ENCODE measurements at regions not wholly inside any gene's neighbourhood (a gene's known extent, or its start where the extent isn't known, plus 50 kb on each side); places are given as distances from the start of the nearest gene placed in this dataset.

DNA sequence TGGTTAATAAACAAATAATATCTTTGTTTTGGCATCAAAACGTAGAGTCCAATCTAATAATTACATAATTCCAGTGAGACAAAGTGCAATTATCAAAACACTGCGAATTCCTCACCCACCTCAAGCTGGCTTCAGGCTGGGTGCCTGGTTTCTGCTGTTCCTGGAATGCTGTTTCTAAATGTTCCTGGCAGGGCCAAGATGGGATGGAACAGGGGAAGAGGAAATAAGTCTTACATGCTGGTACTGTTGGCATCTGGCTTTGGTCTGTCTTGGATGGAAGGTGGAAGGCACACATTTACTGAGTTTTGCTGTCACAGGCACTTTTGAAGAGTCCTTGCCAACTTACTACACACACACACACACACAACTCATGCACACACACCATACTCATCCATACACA lies 101.9 kb upstream of the SLCO3A1 start:
- no peak for TF ChIP-seq CTCF (conservative IDR thresholded peaks at IDR 0.05)
- no peak for DNase-seq (ENCODE audit: extremely low spot score, unreplicated experiment)
- H3K27me3 Mint-ChIP-seq: peaks cover 14% of the 10 kb centered on the region
- H3K9me3 Mint-ChIP-seq: peaks cover 5% of the 10 kb centered on the region
- no peak overlapping the region for H3K27ac Mint-ChIP-seq
- no peaks in the 10 kb centered on the region for H3K4me1 Mint-ChIP-seq (ENCODE audit: unreplicated experiment)
- H3K36me3 Mint-ChIP-seq: no peaks in the 10 kb centered on the region
- no peak overlapping the region for H3K4me3 Mint-ChIP-seq

- Mint-ChIP-seq H3K9me3 (peaks cover 5% of the 10 kb centered on the region), H3K4me1 (ENCODE audit: unreplicated experiment) (no peaks in the 10 kb centered on the region), H3K4me3 (no peak overlapping the region), H3K36me3 (no peaks in the 10 kb centered on the region), H3K27me3 (peaks cover 14% of the 10 kb centered on the region), H3K27ac (no peak overlapping the region)
- DNase-seq (ENCODE audit: extremely low spot score, unreplicated experiment): no peak
- TF ChIP-seq CTCF (conservative IDR thresholded peaks at IDR 0.05): no peak
Observed at GRCh38 chr15:91752081-91752785, 101.3 kb upstream of the SLCO3A1 start.

GRCh38 chr15:91759560-91759959 lies 93.9 kb upstream of the SLCO3A1 start:
- Mint-ChIP-seq H3K36me3 (no peaks in the 10 kb centered on the region), H3K27ac (no peak overlapping the region), H3K9me3 (no peaks in the 10 kb centered on the region), H3K27me3 (peaks cover 21% of the 10 kb centered on the region), H3K4me3 (no peak overlapping the region), H3K4me1 (ENCODE audit: unreplicated experiment) (peaks cover 9% of the 10 kb centered on the region)
- DNase-seq (ENCODE audit: extremely low spot score, unreplicated experiment): no peak
- TF ChIP-seq CTCF (conservative IDR thresholded peaks at IDR 0.05): no peak

DNA sequence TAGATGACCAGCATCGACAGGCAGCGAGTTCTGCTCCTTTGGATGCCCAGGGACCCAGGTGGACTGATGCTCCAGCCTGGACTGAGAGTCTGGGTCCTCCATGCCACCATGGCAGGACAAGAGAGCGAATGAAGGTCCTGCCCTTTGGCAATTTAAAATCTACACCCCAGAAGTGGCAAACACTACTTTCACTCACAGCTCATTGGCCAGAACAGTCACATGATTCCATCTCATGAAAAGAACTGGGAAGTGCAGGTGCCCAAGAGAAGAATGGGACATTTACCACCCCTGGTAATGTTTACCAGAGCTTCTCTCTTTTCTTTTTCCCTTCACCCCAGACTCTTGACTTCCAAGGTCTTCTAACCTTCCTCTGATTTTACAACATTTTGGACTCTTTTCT lies 87.8 kb upstream of the SLCO3A1 start:
- Mint-ChIP-seq H3K9me3 (peaks cover 6% of the 10 kb centered on the region), H3K4me1 (ENCODE audit: unreplicated experiment) (peaks cover 10% of the 10 kb centered on the region), H3K27ac (no peak overlapping the region), H3K27me3 (peaks cover 15% of the 10 kb centered on the region), H3K4me3 (no peak overlapping the region), H3K36me3 (no peaks in the 10 kb centered on the region)
- TF ChIP-seq CTCF (conservative IDR thresholded peaks at IDR 0.05): no peak
- no peak for DNase-seq (ENCODE audit: extremely low spot score, unreplicated experiment)

- H3K36me3 Mint-ChIP-seq: no peaks in the 10 kb centered on the region
- H3K9me3 Mint-ChIP-seq: peaks cover 6% of the 10 kb centered on the region
- H3K4me1 Mint-ChIP-seq (ENCODE audit: unreplicated experiment): peaks cover 2% of the 10 kb centered on the region
- DNase-seq (ENCODE audit: extremely low spot score, unreplicated experiment): no peak
- no peak overlapping the region for H3K4me3 Mint-ChIP-seq
- H3K27me3 Mint-ChIP-seq: peaks cover 13% of the 10 kb centered on the region
- no peak for TF ChIP-seq CTCF (conservative IDR thresholded peaks at IDR 0.05)
- H3K27ac Mint-ChIP-seq: no peak overlapping the region
Observed at GRCh38 chr15:91769476-91769875, 84.0 kb upstream of the SLCO3A1 start.
